Stimulated activated CD4-positive, alpha-beta T cell treated with anti-CD3 and anti-CD28 coated beads, Interleukin-15, amount 100 ng/mL, for 1 hour (primary cell): ENCODE measurements at regions not wholly inside any gene's neighbourhood (a gene's known extent, or its start where the extent isn't known, plus 50 kb on each side); places are given as distances from the start of the nearest gene placed in this dataset.
"Not testable (repeated sequence)": the region's sequence is repeated elsewhere in the genome, so short reads cannot be mapped to it uniquely, and the experiment has no call there.

Source experiments
- DNase-seq, 2 donors: peaks; one replicate each; pipeline ENCODE4 v3.0.0-alpha.2; 2020; ENCODE audit warnings: low read depth in 1 of 2, low spot score in 1 of 2

GRCh38 chr19:37303591-37304171 is 67.2 kb upstream of the ZNF527 start:
- no peak for DNase-seq

GRCh38 chr19:37304190-37304883 is 66.6 kb upstream of the ZNF527 start:
- DNase-seq: no peak

- no peak for DNase-seq
These were observed 66.0 kb upstream of the ZNF527 start for GRCh38 chr19:37304884-37305255.

- no peak for DNase-seq
These were observed 64.4 kb upstream of the ZNF527 start for GRCh38 chr19:37306383-37306963.

- DNase-seq: no peak
These were observed 60.9 kb upstream of the ZNF527 start for GRCh38 chr19:37309834-37310575.

GRCh38 chr19:37312531-37313334 is 58.2 kb upstream of the ZNF527 start:
- DNase-seq: not testable (repeated sequence)

GRCh38 chr19:37313335-37313627 is 57.6 kb upstream of the ZNF527 start:
- no peak for DNase-seq

- DNase-seq: peak; percentile 82 to 85
These were observed 53.3 kb upstream of the ZNF527 start for GRCh38 chr19:37317403-37318209.

GRCh38 chr19:37320988-37321387 is 49.9 kb upstream of the ZNF527 start:
- not testable (repeated sequence) for DNase-seq
